K562 (cell line): ENCODE measurements at regions not wholly inside any gene's neighbourhood (a gene's known extent, or its start where the extent isn't known, plus 50 kb on each side); places are given as distances from the start of the nearest gene placed in this dataset.

Experiments used
- BHLHE40 ChIP-seq: IDR thresholded peaks from 2 replicates; pipeline ENCODE4 v1.6.1; 2011; ENCODE audit warnings: low read length, improper control_type of control experiment
- C11orf30 ChIP-seq: fragments of 450-650 bp; IDR thresholded peaks from 2 replicates; pipeline ENCODE4 v1.6.1; 2016; ENCODE audit warnings: low read depth, mild to moderate bottlenecking
- IRF2 ChIP-seq: sonication (generic); formaldehyde crosslinking; IDR thresholded peaks from 2 replicates; pipeline ENCODE4 v1.8.1; 2022; ENCODE audit warnings: mild to moderate bottlenecking, missing genetic modification reagents
- TCF3 ChIP-seq: sonication (generic); formaldehyde crosslinking; IDR thresholded peaks from 2 replicates; pipeline ENCODE4 v1.4.0; 2020; ENCODE audit warnings: mild to moderate bottlenecking, missing genetic modification reagents
- TCF7L2 ChIP-seq: fragments of 150-350 bp; IDR thresholded peaks from 2 replicates; pipeline ENCODE4 v1.6.1; 2016; ENCODE audit warnings: low read depth, mild to moderate bottlenecking, low read length, moderate library complexity
- U2AF2 ChIP-seq: fragments of 200-400 bp; formaldehyde crosslinking; optimal IDR thresholded peaks from 2 replicates; pipeline ENCODE3; 2017; ENCODE audit warnings: low read depth, mild to moderate bottlenecking, low read length
- VEZF1 ChIP-seq: fragments of 200-800 bp; sonication (Bioruptor generic); IDR thresholded peaks from 2 replicates; pipeline ENCODE4 v1.6.1; 2017; ENCODE audit warnings: missing genetic modification characterization, missing compliant biosample characterization
- WHSC1 ChIP-seq: IDR thresholded peaks from one replicate; pipeline ENCODE4 v1.6.1; 2012; ENCODE audit warnings: low read length, control low read depth, inconsistent platforms
- XRCC4 ChIP-seq: IDR thresholded peaks from one replicate; pipeline ENCODE4 v1.6.1; 2011; ENCODE audit not compliant: insufficient read depth, insufficient read length; ENCODE audit errors: extremely low read depth
- ZBTB40 ChIP-seq, 2 experiments: fragments of 450-650 bp in 1 of 2; sonication (generic) in 1 of 2; formaldehyde crosslinking in 1 of 2; IDR thresholded peaks; 2 replicates each; pipeline versions ENCODE4 v1.7.1 to v1.9.0; 2016 to 2022; ENCODE audit warnings: inconsistent platforms in 1 of 2, mild to moderate bottlenecking in 1 of 2, missing genetic modification reagents in 1 of 2
- ZNF277 ChIP-seq: fragments of 250-450 bp; sonication (Bioruptor Pico); IDR thresholded peaks from 2 replicates; pipeline ENCODE4 v1.8.0; 2022; ENCODE audit warnings: inconsistent platforms, mild to moderate bottlenecking, moderate library complexity, borderline replicate concordance
- ZNF280B ChIP-seq: fragments of 250-450 bp; sonication (Bioruptor Pico); IDR thresholded peaks from 2 replicates; pipeline ENCODE4 v1.5.1; 2021; ENCODE audit warnings: mild to moderate bottlenecking
- ZNF354B ChIP-seq: fragments of 250-450 bp; sonication (Bioruptor Pico); IDR thresholded peaks from 2 replicates; pipeline ENCODE4 v1.4.0; 2020

GRCh38 chr3:65045138-65045537, 357.3 kb upstream of the ADAMTS9 start (continued):
- TF ChIP-seq ZBTB40 (IDR thresholded peaks at IDR 0.05) (no peak), ZBTB40 (CRISPR knock-in tag; IDR thresholded peaks at IDR 0.05) (no peak), IRF2 (CRISPR knock-in tag) (no peak), C11orf30 (no peak), VEZF1 (CRISPR knock-in tag) (no peak), WHSC1 (no peak), U2AF2 (no peak), ZNF354B (CRISPR knock-in tag) (no peak), TCF7L2 (no peak), ZNF280B (CRISPR knock-in tag) (no peak), XRCC4 (no peak), BHLHE40 (no peak), ZNF277 (CRISPR knock-in tag) (no peak), TCF3 (CRISPR knock-in tag) (no peak)
